ENCODE measurements at regions not wholly inside any gene's neighbourhood (a gene's known extent, or its start where the extent isn't known, plus 50 kb on each side); places are given as distances from the start of the nearest gene placed in this dataset.
"Not testable (repeated sequence)": the region's sequence is repeated elsewhere in the genome, so short reads cannot be mapped to it uniquely, and the experiment has no call there.

GRCh38 chr11:71369411-71369810, 78.8 kb downstream of the DHCR7 start:
- Histone ChIP-seq H3K36me3 (ENCODE audit: control insufficient read depth, insufficient read depth, low read length) (no peaks in the 10 kb centered on the region), H3K9me3 (ENCODE audit: control insufficient read depth, insufficient read depth, low read length) (no peaks in the 10 kb centered on the region), H3K4me1 (ENCODE audit: control insufficient read depth, insufficient read depth, low read length) (peaks cover 15% of the 10 kb centered on the region), H3K27ac (ENCODE audit: low read depth, low read length) (no peak overlapping the region), H3K27me3 (ENCODE audit: control insufficient read depth, insufficient read depth, low read length) (no peaks in the 10 kb centered on the region), H3K4me3 (ENCODE audit: low read depth, low read length) (no peak overlapping the region)
- no peak for DNase-seq (ENCODE audit: low read depth in 4 of 6, low spot score in 6 of 6)
- WGBS (ENCODE audit: insufficient coverage), result 89% methylated on average over 8 of the region's 9 CpGs

DNA sequence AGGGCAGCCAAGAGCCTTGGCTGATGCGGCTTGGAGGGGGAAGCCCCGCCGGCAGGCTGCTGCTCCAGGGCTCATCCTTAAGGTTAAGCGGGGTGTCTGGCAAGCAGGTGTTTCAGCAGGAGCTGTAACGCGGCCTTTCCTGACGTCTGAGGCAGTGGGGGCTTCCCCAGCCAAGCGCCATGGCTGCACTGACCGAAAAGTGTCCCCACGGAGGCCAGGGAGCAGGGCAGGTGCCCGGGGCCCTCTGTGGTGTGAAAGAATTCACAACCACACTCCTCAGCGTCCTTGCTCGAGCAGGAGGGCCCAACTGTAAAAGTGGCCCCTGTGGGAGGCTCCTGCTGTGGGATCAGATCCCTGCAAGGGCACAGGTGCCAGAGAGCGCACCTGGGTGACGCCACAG, 79.2 kb downstream of the DHCR7 start:
- H3K4me3 ChIP-seq (ENCODE audit: low read depth, low read length), result no peak overlapping the region
- WGBS (ENCODE audit: insufficient coverage), result 79% methylated on average over 14 of the region's 15 CpGs
- no peaks in the 10 kb centered on the region for H3K36me3 ChIP-seq (ENCODE audit: control insufficient read depth, insufficient read depth, low read length)
- H3K27ac ChIP-seq (ENCODE audit: low read depth, low read length), result no peak overlapping the region
- DNase-seq (ENCODE audit: low read depth in 4 of 6, low spot score in 6 of 6), result no peak
- H3K27me3 ChIP-seq (ENCODE audit: control insufficient read depth, insufficient read depth, low read length), result no peaks in the 10 kb centered on the region
- H3K9me3 ChIP-seq (ENCODE audit: control insufficient read depth, insufficient read depth, low read length), result no peaks in the 10 kb centered on the region
- H3K4me1 ChIP-seq (ENCODE audit: control insufficient read depth, insufficient read depth, low read length), result peaks cover 15% of the 10 kb centered on the region

- Histone ChIP-seq H3K4me3 (ENCODE audit: low read depth, low read length) (no peak overlapping the region), H3K36me3 (ENCODE audit: control insufficient read depth, insufficient read depth, low read length) (no peaks in the 10 kb centered on the region), H3K27ac (ENCODE audit: low read depth, low read length) (no peak overlapping the region), H3K9me3 (ENCODE audit: control insufficient read depth, insufficient read depth, low read length) (no peaks in the 10 kb centered on the region), H3K27me3 (ENCODE audit: control insufficient read depth, insufficient read depth, low read length) (no peaks in the 10 kb centered on the region), H3K4me1 (ENCODE audit: control insufficient read depth, insufficient read depth, low read length) (peaks cover 15% of the 10 kb centered on the region)
- 83% methylated on average over 12 of the region's 12 CpGs for WGBS (ENCODE audit: insufficient coverage)
- DNase-seq (ENCODE audit: low read depth in 4 of 6, low spot score in 6 of 6), result no peak
These were observed 80.4 kb downstream of the DHCR7 start for GRCh38 chr11:71367756-71368155.

DNA sequence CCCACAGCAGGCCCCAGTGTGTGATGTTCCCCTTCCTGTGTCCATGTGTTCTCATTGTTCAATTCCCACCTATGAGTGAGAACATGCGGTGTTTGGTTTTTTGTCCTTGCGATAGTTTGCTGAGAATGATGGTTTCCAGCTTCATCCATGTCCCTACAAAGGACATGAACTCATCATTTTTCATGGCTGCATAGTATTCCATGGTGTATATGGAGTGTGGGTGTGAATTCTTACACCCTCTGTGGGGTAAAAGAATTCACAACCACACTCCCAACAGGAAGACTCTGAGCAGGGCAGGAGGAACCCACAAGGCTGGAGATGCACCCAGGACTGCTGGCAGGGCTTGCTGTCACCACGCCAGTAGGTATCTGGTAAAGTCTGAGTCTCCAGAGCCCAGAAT, 80.9 kb downstream of the DHCR7 start:
- DNase-seq (ENCODE audit: low read depth in 4 of 6, low spot score in 6 of 6); H3K36me3 ChIP-seq (ENCODE audit: control insufficient read depth, insufficient read depth, low read length); H3K9me3 ChIP-seq (ENCODE audit: control insufficient read depth, insufficient read depth, low read length); H3K27ac ChIP-seq (ENCODE audit: low read depth, low read length); H3K4me3 ChIP-seq (ENCODE audit: low read depth, low read length); H3K27me3 ChIP-seq (ENCODE audit: control insufficient read depth, insufficient read depth, low read length): not testable (repeated sequence)
- peaks cover 15% of the 10 kb centered on the region for H3K4me1 ChIP-seq (ENCODE audit: control insufficient read depth, insufficient read depth, low read length)
- 89% methylated on average over 1 of the region's 3 CpGs for WGBS (ENCODE audit: insufficient coverage)

DNA sequence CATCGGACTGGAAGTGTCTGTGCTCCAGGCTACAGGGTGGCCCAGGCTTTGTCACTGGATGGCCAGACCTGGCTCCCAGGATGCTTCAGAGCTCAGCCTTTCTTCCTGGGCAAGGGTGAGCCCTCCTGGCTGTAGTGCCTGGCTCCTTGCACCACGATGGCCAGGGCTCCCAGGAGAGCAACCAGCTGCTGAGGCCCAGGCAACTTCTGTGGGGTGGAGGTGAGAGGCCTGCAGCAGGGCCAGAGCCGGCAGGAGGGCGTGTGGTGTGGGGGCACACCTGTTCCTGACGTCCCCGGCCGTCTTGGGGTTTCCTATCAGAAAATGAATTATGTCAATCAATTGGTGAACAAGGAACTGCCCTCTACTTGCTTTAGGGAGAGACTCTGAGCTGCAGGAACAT, 82.1 kb downstream of the DHCR7 start:
- peaks cover 14% of the 10 kb centered on the region for H3K4me1 ChIP-seq (ENCODE audit: control insufficient read depth, insufficient read depth, low read length)
- H3K9me3 ChIP-seq (ENCODE audit: control insufficient read depth, insufficient read depth, low read length), result no peaks in the 10 kb centered on the region
- 77% methylated on average over 7 of the region's 7 CpGs for WGBS (ENCODE audit: insufficient coverage)
- no peaks in the 10 kb centered on the region for H3K36me3 ChIP-seq (ENCODE audit: control insufficient read depth, insufficient read depth, low read length)
- H3K27ac ChIP-seq (ENCODE audit: low read depth, low read length), result no peak overlapping the region
- no peaks in the 10 kb centered on the region for H3K27me3 ChIP-seq (ENCODE audit: control insufficient read depth, insufficient read depth, low read length)
- DNase-seq (ENCODE audit: low read depth in 4 of 6, low spot score in 6 of 6), result no peak
- H3K4me3 ChIP-seq (ENCODE audit: low read depth, low read length), result no peak overlapping the region

GRCh38 chr11:71365626-71366025, 82.6 kb downstream of the DHCR7 start:
- H3K27me3 ChIP-seq (ENCODE audit: control insufficient read depth, insufficient read depth, low read length), result no peaks in the 10 kb centered on the region
- no peak overlapping the region for H3K27ac ChIP-seq (ENCODE audit: low read depth, low read length)
- H3K4me3 ChIP-seq (ENCODE audit: low read depth, low read length), result no peak overlapping the region
- H3K36me3 ChIP-seq (ENCODE audit: control insufficient read depth, insufficient read depth, low read length), result no peaks in the 10 kb centered on the region
- no peaks in the 10 kb centered on the region for H3K9me3 ChIP-seq (ENCODE audit: control insufficient read depth, insufficient read depth, low read length)
- DNase-seq (ENCODE audit: low read depth in 4 of 6, low spot score in 6 of 6), result no peak
- 90% methylated on average over 6 of the region's 6 CpGs for WGBS (ENCODE audit: insufficient coverage)
- H3K4me1 ChIP-seq (ENCODE audit: control insufficient read depth, insufficient read depth, low read length), result peaks cover 10% of the 10 kb centered on the region

DNA sequence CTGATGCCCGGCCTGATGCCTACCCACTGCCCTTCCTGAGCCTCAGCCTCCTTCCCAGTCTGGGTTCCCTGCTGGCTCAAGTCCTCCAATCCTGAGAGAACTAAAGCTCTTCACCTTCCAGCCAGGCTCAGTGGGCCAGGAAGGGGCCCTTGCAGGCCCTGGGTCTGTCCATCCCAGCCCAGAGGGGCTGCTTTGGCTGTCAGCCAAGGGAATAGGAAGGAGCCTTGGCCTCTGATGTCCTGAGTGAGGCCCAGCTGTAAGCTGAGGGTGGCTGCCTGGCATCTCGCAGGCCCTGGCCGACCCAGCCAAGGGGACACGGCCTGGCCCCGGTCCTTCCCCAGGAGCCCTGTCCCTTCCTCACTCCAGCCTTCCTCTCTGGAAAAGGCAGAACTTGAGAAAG, 83.4 kb downstream of the DHCR7 start:
- no peaks in the 10 kb centered on the region for H3K27me3 ChIP-seq (ENCODE audit: control insufficient read depth, insufficient read depth, low read length)
- H3K9me3 ChIP-seq (ENCODE audit: control insufficient read depth, insufficient read depth, low read length), result no peaks in the 10 kb centered on the region
- no peak overlapping the region for H3K27ac ChIP-seq (ENCODE audit: low read depth, low read length)
- H3K4me3 ChIP-seq (ENCODE audit: low read depth, low read length), result no peak overlapping the region
- 91% methylated on average over 5 of the region's 5 CpGs for WGBS (ENCODE audit: insufficient coverage)
- peaks cover 4% of the 10 kb centered on the region for H3K4me1 ChIP-seq (ENCODE audit: control insufficient read depth, insufficient read depth, low read length)
- H3K36me3 ChIP-seq (ENCODE audit: control insufficient read depth, insufficient read depth, low read length), result no peaks in the 10 kb centered on the region
- no peak for DNase-seq (ENCODE audit: low read depth in 4 of 6, low spot score in 6 of 6)

DNA sequence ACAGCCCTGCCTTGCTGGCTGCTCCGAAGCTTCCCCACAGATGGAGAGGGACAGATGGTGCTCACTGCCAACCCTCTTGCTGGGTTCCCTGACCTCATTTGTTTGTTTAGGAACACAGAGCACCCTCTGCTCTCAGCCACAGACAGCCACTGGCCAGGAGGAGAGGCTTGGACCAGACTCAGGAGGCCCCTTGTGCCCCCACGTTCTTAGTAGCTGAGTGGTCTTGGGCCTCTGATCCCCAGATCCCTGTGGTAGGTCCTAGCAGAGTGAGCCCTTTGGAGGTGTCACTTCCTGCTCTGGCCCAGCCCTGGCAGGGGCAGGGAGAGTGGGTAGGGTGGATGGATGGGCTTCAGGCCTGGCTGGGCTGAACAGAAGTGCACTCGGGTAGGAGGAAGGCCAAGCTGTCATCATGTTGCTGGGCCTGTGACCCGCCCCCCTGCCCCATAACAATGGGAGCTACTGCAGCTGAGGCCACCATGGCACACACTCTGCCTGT, 84.0 kb downstream of the DHCR7 start:
- Histone ChIP-seq H3K4me1 (ENCODE audit: control insufficient read depth, insufficient read depth, low read length) (peaks cover 4% of the 10 kb centered on the region), H3K36me3 (ENCODE audit: control insufficient read depth, insufficient read depth, low read length) (no peaks in the 10 kb centered on the region), H3K27ac (ENCODE audit: low read depth, low read length) (no peak overlapping the region), H3K9me3 (ENCODE audit: control insufficient read depth, insufficient read depth, low read length) (no peaks in the 10 kb centered on the region), H3K4me3 (ENCODE audit: low read depth, low read length) (no peak overlapping the region), H3K27me3 (ENCODE audit: control insufficient read depth, insufficient read depth, low read length) (no peaks in the 10 kb centered on the region)
- WGBS (ENCODE audit: insufficient coverage), result 59% methylated on average over 4 of the region's 4 CpGs
- peak in 1 of 6 donors; percentile 15 for DNase-seq (ENCODE audit: low read depth in 4 of 6, low spot score in 6 of 6)

- no CpG with 5 or more reads among the region's 4 CpGs for WGBS (ENCODE audit: insufficient coverage)
- Histone ChIP-seq H3K4me1 (ENCODE audit: control insufficient read depth, insufficient read depth, low read length) (no peaks in the 10 kb centered on the region), H3K27ac (ENCODE audit: low read depth, low read length) (no peak overlapping the region), H3K27me3 (ENCODE audit: control insufficient read depth, insufficient read depth, low read length) (no peaks in the 10 kb centered on the region), H3K9me3 (ENCODE audit: control insufficient read depth, insufficient read depth, low read length) (no peaks in the 10 kb centered on the region), H3K36me3 (ENCODE audit: control insufficient read depth, insufficient read depth, low read length) (no peaks in the 10 kb centered on the region), H3K4me3 (ENCODE audit: low read depth, low read length) (no peak overlapping the region)
- DNase-seq (ENCODE audit: low read depth in 4 of 6, low spot score in 6 of 6), result no peak
These were observed 84.5 kb downstream of the DHCR7 start for GRCh38 chr11:71363721-71364120.

DNA sequence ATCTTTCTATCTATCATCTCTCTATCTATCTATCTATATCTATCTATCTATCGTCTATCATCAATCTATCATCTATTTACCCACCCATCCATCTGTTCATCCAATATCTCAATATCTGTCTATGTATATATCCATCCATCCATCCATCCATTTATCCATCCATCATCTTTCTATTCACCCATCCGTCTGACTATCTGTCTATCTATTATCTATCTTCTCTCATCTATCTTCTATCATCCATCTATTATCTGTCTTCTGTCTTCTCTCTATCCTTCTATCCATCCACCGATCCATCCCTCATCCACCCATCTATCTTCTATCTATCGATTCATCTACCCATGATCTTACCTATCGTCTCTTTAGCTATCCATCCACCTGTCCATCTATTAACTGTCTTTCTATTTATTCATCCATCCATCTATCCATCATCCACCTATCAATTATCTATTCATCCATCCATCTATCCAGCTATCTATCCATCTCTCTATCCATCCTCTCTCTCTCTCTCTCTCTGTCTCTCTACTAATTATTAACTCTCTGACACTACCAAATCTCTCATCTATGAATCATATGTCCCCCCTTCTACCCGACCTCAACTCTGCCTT, 89.1 kb downstream of the DHCR7 start:
- no peaks in the 10 kb centered on the region for H3K36me3 ChIP-seq (ENCODE audit: control insufficient read depth, insufficient read depth, low read length)
- no peak overlapping the region for H3K4me3 ChIP-seq (ENCODE audit: low read depth, low read length)
- no peak for DNase-seq (ENCODE audit: low read depth in 4 of 6, low spot score in 6 of 6)
- 86% methylated on average over 6 of the region's 6 CpGs for WGBS (ENCODE audit: insufficient coverage)
- no peaks in the 10 kb centered on the region for H3K27me3 ChIP-seq (ENCODE audit: control insufficient read depth, insufficient read depth, low read length)
- H3K27ac ChIP-seq (ENCODE audit: low read depth, low read length), result no peak overlapping the region
- no peaks in the 10 kb centered on the region for H3K4me1 ChIP-seq (ENCODE audit: control insufficient read depth, insufficient read depth, low read length)
- H3K9me3 ChIP-seq (ENCODE audit: control insufficient read depth, insufficient read depth, low read length), result no peaks in the 10 kb centered on the region

Data from spinal cord (tissue), 9 donors.